NCI-H1694 treated with DMSO at 0.1 percent for 48 hours (cell line): ENCODE measurements at regions not wholly inside any gene's neighbourhood (a gene's known extent, or its start where the extent isn't known, plus 50 kb on each side); places are given as distances from the start of the nearest gene placed in this dataset.
"Not testable (repeated sequence)": the region's sequence is repeated elsewhere in the genome, so short reads cannot be mapped to it uniquely, and the experiment has no call there.

ENCODE experiments used
- DNase-seq: peaks from one replicate; lab custom pipeline; 2025; lab: John Stamatoyannopoulos, UW

GRCh38 chr11:105432241-105432995 is 177.5 kb upstream of the GRIA4 start:
- DNase-seq = no peak

GRCh38 chr11:105429096-105429910 is 180.6 kb upstream of the GRIA4 start:
- DNase-seq = no peak

- DNase-seq = no peak
These were observed 202.8 kb upstream of the GRIA4 start for GRCh38 chr11:105407101-105407500.

- no peak for DNase-seq
These were observed 208.5 kb upstream of the GRIA4 start for GRCh38 chr11:105401269-105401809.

- no peak for DNase-seq
These were observed 210.4 kb upstream of the GRIA4 start for GRCh38 chr11:105399511-105399910.

- DNase-seq = no peak
These were observed 211.2 kb upstream of the GRIA4 start for GRCh38 chr11:105398636-105399035.

GRCh38 chr11:105393326-105393725 is 216.5 kb upstream of the GRIA4 start:
- no peak for DNase-seq

GRCh38 chr11:105392556-105392955 is 217.3 kb upstream of the GRIA4 start:
- DNase-seq = no peak

GRCh38 chr11:105389952-105390351 is 219.9 kb upstream of the GRIA4 start:
- DNase-seq = no peak

- no peak for DNase-seq
These were observed 221.9 kb upstream of the GRIA4 start for GRCh38 chr11:105388006-105388405.

GRCh38 chr11:105381941-105382340 is 227.9 kb upstream of the GRIA4 start:
- no peak for DNase-seq

- DNase-seq = no peak
These were observed 232.0 kb upstream of the GRIA4 start for GRCh38 chr11:105377870-105378269.

GRCh38 chr11:105372206-105372605 is 232.6 kb upstream of the CARD18 start:
- no peak for DNase-seq

- no peak for DNase-seq
These were observed 231.7 kb upstream of the CARD18 start for GRCh38 chr11:105371311-105371710.

- DNase-seq = no peak
These were observed 229.1 kb upstream of the CARD18 start for GRCh38 chr11:105368711-105369110.

- no peak for DNase-seq
These were observed 227.6 kb upstream of the CARD18 start for GRCh38 chr11:105367129-105367528.

- no peak for DNase-seq
These were observed 222.1 kb upstream of the CARD18 start for GRCh38 chr11:105361651-105362050.

GRCh38 chr11:105357764-105358163 is 218.2 kb upstream of the CARD18 start:
- no peak for DNase-seq

- DNase-seq = no peak
These were observed 217.6 kb upstream of the CARD18 start for GRCh38 chr11:105357146-105357545.

- DNase-seq = not testable (repeated sequence)
These were observed 210.3 kb upstream of the CARD18 start for GRCh38 chr11:105349867-105350266.

- DNase-seq = no peak
These were observed 205.4 kb upstream of the CARD18 start for GRCh38 chr11:105344938-105345337.

GRCh38 chr11:105334025-105334714 is 194.6 kb upstream of the CARD18 start:
- DNase-seq = no peak
